ENCODE measurements at regions not wholly inside any gene's neighbourhood (a gene's known extent, or its start where the extent isn't known, plus 50 kb on each side); places are given as distances from the start of the nearest gene placed in this dataset.

GRCh38 chr22:44578516-44579230, 80.6 kb upstream of the RTL6 start:
- no peak for TF ChIP-seq CTCF (IDR thresholded peaks at IDR 0.05; ENCODE audit: low read depth, low read length, missing control alignments)
- DNase-seq (ENCODE audit: low read depth): no peak
- in situ Hi-C loops (cut with HindIII; ENCODE audit: low sequenced_read_pairs): loop anchor here (25.0 kb wide), 1 partner anchor 566 kb away; the partner anchor contains the start of gene PARVB
- no peak overlapping the region for H3K4me3 ChIP-seq (ENCODE audit: low read depth, low read length)

DNA sequence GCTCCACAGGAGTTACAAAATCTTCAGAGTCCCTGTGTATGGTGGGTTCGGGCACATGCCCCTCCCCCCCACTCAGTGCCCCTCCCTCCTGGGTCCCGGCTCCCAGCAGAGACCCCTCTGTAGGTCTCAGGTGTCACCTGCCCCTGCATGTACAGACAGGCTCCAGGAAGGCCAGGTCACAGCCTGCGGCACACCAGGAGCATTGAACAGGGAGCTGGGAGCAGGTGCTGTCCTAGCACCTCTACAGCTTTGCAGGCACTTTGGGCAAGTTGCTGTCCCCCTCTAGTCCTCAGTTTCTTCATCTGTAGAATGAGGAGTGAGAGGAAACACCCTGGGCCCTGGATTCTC, 80.1 kb upstream of the RTL6 start:
- H3K4me3 ChIP-seq (ENCODE audit: low read depth, low read length): no peak overlapping the region
- in situ Hi-C loops (cut with HindIII; ENCODE audit: low sequenced_read_pairs): loop anchor here (25.0 kb wide), 1 partner anchor 566 kb away; the partner anchor contains the start of gene PARVB
- TF ChIP-seq CTCF (IDR thresholded peaks at IDR 0.05; ENCODE audit: low read depth, low read length, missing control alignments): no peak
- no peak for DNase-seq (ENCODE audit: low read depth)

- in situ Hi-C loops (cut with HindIII; ENCODE audit: low sequenced_read_pairs): loop anchor here (25.0 kb wide), 1 partner anchor 565 kb away; the partner anchor contains the start of gene PARVB
- DNase-seq (ENCODE audit: low read depth): no peak
- no peak for TF ChIP-seq CTCF (IDR thresholded peaks at IDR 0.05; ENCODE audit: low read depth, low read length, missing control alignments)
Measured at GRCh38 chr22:44577391-44578109, 79.5 kb upstream of the RTL6 start.

GRCh38 chr22:44576311-44577260, 78.6 kb upstream of the RTL6 start:
- DNase-seq (ENCODE audit: low read depth): no peak
- H3K4me3 ChIP-seq (ENCODE audit: low read depth, low read length): no peak overlapping the region
- in situ Hi-C loops (cut with HindIII; ENCODE audit: low sequenced_read_pairs): loop anchor here (25.0 kb wide), 1 partner anchor 564 kb away; the partner anchor contains the start of gene PARVB
- TF ChIP-seq CTCF (IDR thresholded peaks at IDR 0.05; ENCODE audit: low read depth, low read length, missing control alignments): no peak

More at GRCh38 chr22:44577391-44578109, 79.5 kb upstream of the RTL6 start:
- no peak overlapping the region for H3K4me3 ChIP-seq (ENCODE audit: low read depth, low read length)

DNA sequence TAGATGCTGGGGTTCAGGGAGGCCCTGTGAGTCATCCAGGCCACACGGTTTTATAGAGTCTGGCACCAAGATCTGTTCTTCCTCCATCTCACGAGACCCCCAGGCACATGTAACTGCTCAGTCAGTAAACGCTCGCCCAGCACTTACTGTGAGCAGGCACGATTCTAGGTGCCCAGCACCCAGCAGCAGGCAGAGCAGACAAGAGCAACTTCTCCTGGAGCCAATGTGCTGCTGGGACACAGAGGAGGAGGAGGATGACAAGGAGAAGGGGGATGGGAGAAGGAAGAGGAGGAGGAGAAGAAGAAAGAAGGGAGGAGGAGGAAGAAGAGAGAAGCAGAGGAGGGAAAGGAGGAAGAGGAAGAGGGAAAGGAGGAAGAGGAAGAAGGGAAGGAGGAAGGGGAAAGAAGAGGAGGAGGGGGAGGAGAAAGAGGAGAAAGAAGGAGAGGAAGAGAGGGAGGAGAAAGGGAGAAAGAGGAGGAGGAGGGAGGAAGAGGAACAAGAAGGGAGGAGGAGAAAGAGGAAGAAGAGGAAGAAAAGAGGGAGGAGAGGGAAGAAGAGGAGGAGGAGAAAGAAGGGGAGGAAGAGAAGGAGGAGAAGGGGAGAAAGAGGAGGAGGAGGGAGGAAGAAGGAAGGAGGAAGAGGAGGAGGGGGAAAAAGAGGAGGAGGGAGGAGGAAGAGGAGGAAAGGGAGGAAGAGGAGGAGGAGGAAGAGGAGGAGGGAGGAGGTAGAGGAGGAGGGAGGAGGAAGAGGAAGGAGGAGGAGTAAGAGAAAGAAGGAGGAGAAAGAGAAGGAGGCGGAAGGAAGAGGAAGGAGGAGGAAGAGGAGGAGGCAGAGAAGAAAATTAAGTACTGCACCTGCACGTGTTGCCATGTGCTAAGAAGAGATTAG, 77.6 kb upstream of the RTL6 start:
- no peak for TF ChIP-seq CTCF (IDR thresholded peaks at IDR 0.05; ENCODE audit: low read depth, low read length, missing control alignments)
- in situ Hi-C loops (cut with HindIII; ENCODE audit: low sequenced_read_pairs): loop anchor here (25.0 kb wide), 1 partner anchor 563 kb away; the partner anchor contains the start of gene PARVB
- no peak for DNase-seq (ENCODE audit: low read depth)

More for the DNA sequence above, 77.6 kb upstream of the RTL6 start:
- H3K4me3 ChIP-seq (ENCODE audit: low read depth, low read length): no peak overlapping the region
